ENCODE measurements at regions not wholly inside any gene's neighbourhood (a gene's known extent, or its start where the extent isn't known, plus 50 kb on each side); places are given as distances from the start of the nearest gene placed in this dataset.

GRCh38 chr3:28727307-28727706 is 378.7 kb upstream of the AZI2 start:
- no peak for DNase-seq (ENCODE audit: low read depth in 2 of 2)

GRCh38 chr3:28738425-28738824 is 389.8 kb upstream of the AZI2 start:
- DNase-seq (ENCODE audit: low read depth in 2 of 2): no peak

- no peak for DNase-seq (ENCODE audit: low read depth in 2 of 2)
These were observed 391.0 kb upstream of the AZI2 start for GRCh38 chr3:28739647-28740046.

GRCh38 chr3:28743271-28743670 is 394.6 kb upstream of the AZI2 start:
- no peak for DNase-seq (ENCODE audit: low read depth in 2 of 2)

GRCh38 chr3:28743831-28744230 is 395.2 kb upstream of the AZI2 start:
- DNase-seq (ENCODE audit: low read depth in 2 of 2): peak; percentile 75 to 88

GRCh38 chr3:28745436-28745835 is 396.8 kb upstream of the AZI2 start:
- peak; percentile 62 to 79 for DNase-seq (ENCODE audit: low read depth in 2 of 2)

- peak; percentile 85 to 94 for DNase-seq (ENCODE audit: low read depth in 2 of 2)
These were observed 397.4 kb upstream of the AZI2 start for GRCh38 chr3:28745916-28746617.

- DNase-seq (ENCODE audit: low read depth in 2 of 2): no peak
These were observed 398.4 kb upstream of the AZI2 start for GRCh38 chr3:28746990-28747389.

GRCh38 chr3:28751864-28752263 is 403.2 kb upstream of the AZI2 start:
- no peak for DNase-seq (ENCODE audit: low read depth in 2 of 2)

GRCh38 chr3:28752290-28752689 is 403.7 kb upstream of the AZI2 start:
- no peak for DNase-seq (ENCODE audit: low read depth in 2 of 2)

GRCh38 chr3:28756056-28756455 is 407.4 kb upstream of the AZI2 start:
- DNase-seq (ENCODE audit: low read depth in 2 of 2): peak in 1 of 2 donors; percentile 30

- no peak for DNase-seq (ENCODE audit: low read depth in 2 of 2)
These were observed 409.5 kb upstream of the AZI2 start for GRCh38 chr3:28758115-28758514.

- no peak for DNase-seq (ENCODE audit: low read depth in 2 of 2)
These were observed 412.8 kb upstream of the AZI2 start for GRCh38 chr3:28761375-28761774.

- DNase-seq (ENCODE audit: low read depth in 2 of 2): no peak
These were observed 416.6 kb upstream of the AZI2 start for GRCh38 chr3:28765194-28765593.

GRCh38 chr3:28768439-28768838 is 419.8 kb upstream of the AZI2 start:
- DNase-seq (ENCODE audit: low read depth in 2 of 2): peak in 1 of 2 donors; percentile 25

- DNase-seq (ENCODE audit: low read depth in 2 of 2): no peak
These were observed 429.3 kb upstream of the AZI2 start for GRCh38 chr3:28777806-28778475.

- no peak for DNase-seq (ENCODE audit: low read depth in 2 of 2)
These were observed 431.9 kb upstream of the AZI2 start for GRCh38 chr3:28780480-28780879.

GRCh38 chr3:28781053-28781452 is 432.4 kb upstream of the AZI2 start:
- no peak for DNase-seq (ENCODE audit: low read depth in 2 of 2)

- no peak for DNase-seq (ENCODE audit: low read depth in 2 of 2)
These were observed 437.8 kb upstream of the AZI2 start for GRCh38 chr3:28786446-28786845.

GRCh38 chr3:28788571-28788970 is 439.9 kb upstream of the AZI2 start:
- DNase-seq (ENCODE audit: low read depth in 2 of 2): no peak

GRCh38 chr3:28791713-28792255 is 443.2 kb upstream of the AZI2 start:
- peak in 1 of 2 donors; percentile 3 for DNase-seq (ENCODE audit: low read depth in 2 of 2)

GRCh38 chr3:28792604-28793003 is 444.0 kb upstream of the AZI2 start:
- DNase-seq (ENCODE audit: low read depth in 2 of 2): no peak

GRCh38 chr3:28799084-28799483 is 450.5 kb upstream of the AZI2 start:
- DNase-seq (ENCODE audit: low read depth in 2 of 2): no peak
